ENCODE measurements at regions not wholly inside any gene's neighbourhood (a gene's known extent, or its start where the extent isn't known, plus 50 kb on each side); places are given as distances from the start of the nearest gene placed in this dataset.

DNA sequence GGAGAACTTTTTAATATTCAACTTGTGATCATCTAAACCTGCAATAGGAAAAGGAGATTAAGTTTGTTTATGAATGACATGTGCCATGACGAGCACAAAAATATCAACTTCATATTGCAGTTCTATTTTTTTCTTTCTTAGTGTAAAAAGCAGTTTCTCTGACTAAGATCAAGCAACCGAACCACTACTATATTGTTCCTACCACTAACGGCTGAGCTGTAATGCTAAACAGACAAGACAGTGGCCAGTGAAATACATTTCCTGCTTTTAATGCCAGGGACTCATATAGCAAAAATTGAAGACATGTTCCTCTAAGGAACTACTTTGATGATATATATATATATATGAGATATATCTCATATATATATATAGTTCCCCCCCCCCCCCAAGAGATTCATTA, 1705.6 kb upstream of the TMEFF2 start:
- TF ChIP-seq, protein P1, sequence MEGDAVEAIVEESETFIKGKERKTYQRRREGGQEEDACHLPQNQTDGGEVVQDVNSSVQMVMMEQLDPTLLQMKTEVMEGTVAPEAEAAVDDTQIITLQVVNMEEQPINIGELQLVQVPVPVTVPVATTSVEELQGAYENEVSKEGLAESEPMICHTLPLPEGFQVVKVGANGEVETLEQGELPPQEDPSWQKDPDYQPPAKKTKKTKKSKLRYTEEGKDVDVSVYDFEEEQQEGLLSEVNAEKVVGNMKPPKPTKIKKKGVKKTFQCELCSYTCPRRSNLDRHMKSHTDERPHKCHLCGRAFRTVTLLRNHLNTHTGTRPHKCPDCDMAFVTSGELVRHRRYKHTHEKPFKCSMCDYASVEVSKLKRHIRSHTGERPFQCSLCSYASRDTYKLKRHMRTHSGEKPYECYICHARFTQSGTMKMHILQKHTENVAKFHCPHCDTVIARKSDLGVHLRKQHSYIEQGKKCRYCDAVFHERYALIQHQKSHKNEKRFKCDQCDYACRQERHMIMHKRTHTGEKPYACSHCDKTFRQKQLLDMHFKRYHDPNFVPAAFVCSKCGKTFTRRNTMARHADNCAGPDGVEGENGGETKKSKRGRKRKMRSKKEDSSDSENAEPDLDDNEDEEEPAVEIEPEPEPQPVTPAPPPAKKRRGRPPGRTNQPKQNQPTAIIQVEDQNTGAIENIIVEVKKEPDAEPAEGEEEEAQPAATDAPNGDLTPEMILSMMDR (conservative IDR thresholded peaks at IDR 0.05; ENCODE audit: low read depth, low read length), result no peak
- TF ChIP-seq EZH2 (IDR thresholded peaks at IDR 0.05; ENCODE audit: low read length, unreplicated experiment) (no peak), EZH2phosphoT487 (IDR thresholded peaks at IDR 0.05; ENCODE audit: borderline replicate concordance, low read length) (no peak)
